Left kidney (tissue), 1 donor: ENCODE measurements at regions not wholly inside any gene's neighbourhood (a gene's known extent, or its start where the extent isn't known, plus 50 kb on each side); places are given as distances from the start of the nearest gene placed in this dataset.
"Not testable (repeated sequence)": the region's sequence is repeated elsewhere in the genome, so short reads cannot be mapped to it uniquely, and the experiment has no call there.

ENCODE experiments used
- DNase-seq: peaks from one replicate; pipeline ENCODE4 v3.0.0-alpha.2; 2013

DNA sequence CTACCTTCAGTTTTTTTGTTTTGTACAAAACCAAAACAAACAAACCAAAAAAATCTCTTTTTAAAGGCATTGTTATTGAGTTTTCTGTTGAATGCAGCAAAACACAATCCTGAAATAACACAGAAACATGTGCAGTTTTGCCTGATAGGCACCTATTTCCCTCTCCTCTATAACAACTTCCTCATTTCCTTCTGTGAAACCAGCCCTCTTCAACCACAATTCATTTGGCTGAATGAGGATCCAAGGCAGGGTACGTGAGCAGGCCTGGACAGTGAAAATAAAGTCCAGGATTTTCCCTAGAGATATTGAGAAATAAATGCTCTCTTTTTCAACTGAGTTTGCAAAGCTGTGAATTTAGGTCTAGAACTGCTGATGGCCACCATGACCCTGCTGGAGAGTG is 134.8 kb upstream of the LARP1 start:
- no peak for DNase-seq

DNA sequence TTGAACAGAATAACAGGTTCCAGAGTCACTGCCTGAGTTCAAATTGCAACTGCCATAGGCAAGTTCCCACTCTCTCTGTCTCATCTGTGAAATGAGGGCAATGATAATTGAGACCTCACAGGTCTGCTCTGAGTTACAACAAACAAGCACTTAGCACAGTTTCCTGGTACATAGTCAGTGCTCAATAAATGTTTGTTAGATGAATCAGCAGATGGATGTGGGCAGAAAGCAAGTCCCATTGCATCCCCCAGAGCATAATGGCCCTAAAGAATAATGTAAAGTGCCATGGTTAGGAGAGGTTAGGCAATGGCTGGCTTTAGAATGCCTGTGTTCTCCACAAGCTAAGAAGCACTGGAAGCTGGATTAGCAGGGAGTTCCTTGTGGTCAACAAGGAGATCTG is 136.5 kb upstream of the LARP1 start:
- no peak for DNase-seq

DNA sequence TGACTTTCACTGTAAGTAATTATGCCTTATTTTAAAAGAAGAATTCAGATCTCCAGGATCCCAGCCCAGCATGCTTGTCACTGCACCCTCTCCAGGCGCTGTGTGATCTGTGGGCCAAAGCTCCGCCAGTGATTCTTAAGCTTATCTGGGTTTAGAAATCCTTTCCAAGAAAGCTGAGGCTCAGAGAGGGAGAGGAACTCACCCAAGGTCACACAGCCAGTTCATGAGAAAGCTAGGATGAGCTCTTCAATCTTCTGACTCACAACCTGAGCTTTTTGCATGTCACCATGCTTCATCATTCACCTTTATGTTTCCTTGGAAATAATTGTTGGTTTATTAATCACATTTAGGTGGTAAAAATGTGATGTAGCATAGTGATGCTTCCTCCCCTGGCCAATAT is 136.6 kb upstream of the HAND1 start:
- DNase-seq: no peak

- no peak for DNase-seq
Measured at GRCh38 chr5:154614125-154614524, 136.1 kb upstream of the HAND1 start.

- DNase-seq: no peak
Measured at GRCh38 chr5:154612666-154613065, 134.6 kb upstream of the HAND1 start.

- DNase-seq: no peak
Measured at GRCh38 chr5:154611341-154611767, 133.3 kb upstream of the HAND1 start.

DNA sequence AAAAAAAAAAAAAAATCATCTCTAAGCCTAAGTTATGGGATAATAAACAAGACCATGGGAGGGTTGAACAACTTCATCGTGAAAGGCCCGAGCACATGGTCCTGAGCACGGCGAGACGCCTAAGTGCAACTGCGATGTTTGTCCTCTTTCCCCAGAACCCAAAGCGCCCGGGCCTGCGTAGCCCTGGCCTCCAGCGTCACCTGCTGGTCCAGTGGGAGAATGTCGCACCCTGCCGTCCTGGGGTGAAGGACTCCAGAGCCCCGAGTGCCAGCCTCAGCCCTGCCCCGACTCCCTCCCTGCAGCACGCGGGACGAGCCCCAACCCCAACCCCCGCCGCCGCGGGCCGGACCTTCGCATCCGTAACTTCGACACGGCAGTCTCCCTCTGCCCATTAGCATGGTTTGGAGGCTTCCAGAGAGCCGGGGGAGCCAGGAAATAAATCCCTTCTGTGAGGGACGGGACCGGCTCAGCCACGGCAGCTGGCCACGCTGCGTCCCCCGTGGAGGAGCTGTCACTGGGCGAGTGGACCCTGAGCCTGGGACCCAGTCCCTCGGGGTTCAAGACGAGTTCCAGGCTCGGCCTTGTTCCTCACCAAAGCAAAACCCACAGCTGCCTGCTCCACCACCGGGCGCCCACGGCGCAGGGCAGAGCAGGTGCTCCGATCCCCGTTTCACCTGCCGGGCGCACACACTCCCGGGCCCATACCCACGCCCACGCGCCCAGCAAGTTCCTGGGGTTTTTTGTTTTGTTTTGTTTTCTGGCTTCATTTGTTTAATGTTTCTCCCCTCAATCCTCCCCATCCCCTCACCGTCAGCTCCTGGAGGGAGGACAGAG is 132.5 kb upstream of the HAND1 start:
- DNase-seq: peak; percentile 67

- DNase-seq: no peak
Measured at GRCh38 chr5:154609251-154609650, 131.2 kb upstream of the HAND1 start.

- no peak for DNase-seq
Measured at GRCh38 chr5:154608531-154609011, 130.5 kb upstream of the HAND1 start.

GRCh38 chr5:154607746-154608145 is 129.7 kb upstream of the HAND1 start:
- no peak for DNase-seq

GRCh38 chr5:154606246-154606645 is 128.2 kb upstream of the HAND1 start:
- DNase-seq: no peak

- DNase-seq: no peak
Measured at GRCh38 chr5:154603953-154604679, 126.1 kb upstream of the HAND1 start.

- DNase-seq: no peak
Measured at GRCh38 chr5:154603485-154603884, 125.5 kb upstream of the HAND1 start.

- no peak for DNase-seq
Measured at GRCh38 chr5:154603011-154603410, 125.0 kb upstream of the HAND1 start.

DNA sequence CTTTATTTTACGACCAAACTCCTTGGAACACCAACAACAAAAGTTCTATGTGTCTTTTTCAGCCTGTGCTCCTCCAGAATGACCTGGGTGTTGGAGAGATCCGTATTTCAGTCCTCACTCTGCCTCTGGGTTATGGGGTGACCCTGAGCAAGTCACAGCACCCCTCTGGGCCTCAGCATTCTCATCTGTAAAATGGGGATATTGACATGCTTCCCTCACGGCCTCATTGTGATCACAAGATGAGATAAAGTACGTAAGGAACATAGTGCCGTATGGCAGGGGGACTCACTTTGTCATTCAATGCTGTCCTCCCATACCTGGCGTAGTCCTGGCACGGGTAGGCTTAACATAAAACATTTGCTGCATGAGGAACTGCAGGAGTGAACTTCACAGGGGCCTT is 123.0 kb upstream of the HAND1 start:
- no peak for DNase-seq

GRCh38 chr5:154598021-154598420 is 120.0 kb upstream of the HAND1 start:
- no peak for DNase-seq

GRCh38 chr5:154596844-154597243 is 118.8 kb upstream of the HAND1 start:
- not testable (repeated sequence) for DNase-seq

GRCh38 chr5:154595662-154596061 is 117.6 kb upstream of the HAND1 start:
- DNase-seq: no peak

GRCh38 chr5:154593796-154594195 is 115.8 kb upstream of the HAND1 start:
- DNase-seq: no peak

DNA sequence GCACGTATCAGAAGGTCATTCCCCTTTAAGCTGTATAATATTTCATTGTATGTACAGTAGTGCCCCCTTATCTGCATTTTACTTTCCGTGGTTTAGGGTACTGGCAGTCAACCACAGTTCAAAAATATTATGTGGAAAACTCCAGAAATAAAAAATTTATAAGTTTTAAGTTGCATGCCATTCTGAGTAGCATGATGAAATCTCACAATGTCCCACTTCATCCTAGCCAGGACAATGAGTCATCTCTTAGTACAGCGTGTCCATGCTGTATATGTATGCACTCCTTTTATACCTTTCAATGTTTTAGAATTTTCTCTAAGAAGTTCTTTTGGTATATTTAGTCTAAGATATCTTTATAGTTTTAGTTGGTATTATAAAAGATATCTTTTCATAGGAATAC is 115.0 kb upstream of the HAND1 start:
- DNase-seq: no peak

DNA sequence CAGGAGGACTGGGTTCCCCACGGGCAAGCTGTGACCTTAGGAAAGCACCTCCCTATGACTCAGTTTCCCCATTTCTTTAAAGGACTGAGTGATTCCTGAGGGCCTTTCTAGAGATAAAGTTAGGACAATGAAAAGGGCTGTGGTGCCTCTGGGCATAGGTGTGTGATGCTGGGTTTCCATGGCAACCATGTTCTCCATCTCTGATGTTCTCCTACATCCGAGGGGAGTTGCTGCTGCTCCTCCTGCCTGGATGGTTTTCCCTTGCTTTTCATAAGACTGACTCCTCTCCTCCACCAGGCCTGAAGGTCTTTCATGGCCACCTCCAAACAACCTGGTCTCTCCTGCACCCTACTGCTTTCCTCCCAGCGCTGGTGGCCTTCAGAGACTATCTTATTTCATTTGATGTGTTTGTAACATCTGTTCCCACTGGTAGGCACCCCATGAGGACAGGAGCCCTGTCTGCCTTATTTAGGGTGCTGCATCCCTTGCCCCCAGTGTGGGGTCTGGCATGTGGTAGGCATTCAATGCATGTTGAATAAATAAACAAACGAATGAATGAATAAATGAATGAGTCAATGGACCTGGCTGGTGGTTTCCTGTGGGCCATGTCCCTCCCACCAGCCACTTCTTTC is 112.2 kb upstream of the HAND1 start:
- no peak for DNase-seq

- DNase-seq: no peak
Measured at GRCh38 chr5:154589511-154589910, 111.5 kb upstream of the HAND1 start.

- DNase-seq: not testable (repeated sequence)
Measured at GRCh38 chr5:154588833-154589425, 110.9 kb upstream of the HAND1 start.
